ENCODE measurements at regions not wholly inside any gene's neighbourhood (a gene's known extent, or its start where the extent isn't known, plus 50 kb on each side); places are given as distances from the start of the nearest gene placed in this dataset.

- DNase-seq (ENCODE audit: low read depth), result peak; percentile 50
- TF ChIP-seq CTCF (IDR thresholded peaks at IDR 0.05; ENCODE audit: insufficient read depth, low read length), result no peak
- no peak overlapping the region for H3K4me3 ChIP-seq (ENCODE audit: low read depth, low read length)
Observed at GRCh38 chr4:66328803-66329574, 658.7 kb upstream of the EPHA5 start.

GRCh38 chr4:66307641-66308438, 637.6 kb upstream of the EPHA5 start:
- H3K4me3 ChIP-seq (ENCODE audit: low read depth, low read length), result no peak overlapping the region
- TF ChIP-seq CTCF (IDR thresholded peaks at IDR 0.05; ENCODE audit: insufficient read depth, low read length), result no peak
- DNase-seq (ENCODE audit: low read depth), result no peak

GRCh38 chr4:66300336-66300934, 630.1 kb upstream of the EPHA5 start:
- DNase-seq (ENCODE audit: low read depth), result peak; percentile 17
- no peak overlapping the region for H3K4me3 ChIP-seq (ENCODE audit: low read depth, low read length)
- no peak for TF ChIP-seq CTCF (IDR thresholded peaks at IDR 0.05; ENCODE audit: insufficient read depth, low read length)

GRCh38 chr4:66298569-66298968, 628.3 kb upstream of the EPHA5 start:
- no peak for TF ChIP-seq CTCF (IDR thresholded peaks at IDR 0.05; ENCODE audit: insufficient read depth, low read length)
- DNase-seq (ENCODE audit: low read depth), result no peak
- no peak overlapping the region for H3K4me3 ChIP-seq (ENCODE audit: low read depth, low read length)

- no peak for DNase-seq (ENCODE audit: low read depth)
- no peak for TF ChIP-seq CTCF (IDR thresholded peaks at IDR 0.05; ENCODE audit: insufficient read depth, low read length)
- no peak overlapping the region for H3K4me3 ChIP-seq (ENCODE audit: low read depth, low read length)
Observed at GRCh38 chr4:66297703-66298102, 627.4 kb upstream of the EPHA5 start.

GRCh38 chr4:66294638-66295037, 624.3 kb upstream of the EPHA5 start:
- no peak for DNase-seq (ENCODE audit: low read depth)
- TF ChIP-seq CTCF (IDR thresholded peaks at IDR 0.05; ENCODE audit: insufficient read depth, low read length), result no peak
- H3K4me3 ChIP-seq (ENCODE audit: low read depth, low read length), result no peak overlapping the region

Data from fibroblast of the aortic adventitia (primary cell).